ENCODE measurements at regions not wholly inside any gene's neighbourhood (a gene's known extent, or its start where the extent isn't known, plus 50 kb on each side); places are given as distances from the start of the nearest gene placed in this dataset.

DNA sequence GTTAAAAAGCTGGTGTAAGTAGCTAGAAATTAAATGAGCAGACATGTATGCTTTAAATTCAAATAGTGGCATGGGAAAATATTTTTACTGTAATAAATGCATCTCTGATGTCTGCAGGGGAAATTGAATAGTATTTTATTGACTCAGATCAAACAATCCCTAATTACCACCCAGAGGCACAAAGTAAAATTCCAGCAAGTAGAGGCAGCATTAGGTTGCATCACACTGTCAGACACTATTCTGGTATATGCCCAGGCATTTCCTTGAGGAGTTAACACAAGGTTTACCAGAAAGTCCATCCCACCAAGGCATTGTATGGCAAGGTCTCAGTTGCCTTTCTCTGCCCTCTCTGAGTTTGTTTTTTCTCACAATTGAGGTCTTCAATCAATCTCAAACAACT, 201.6 kb upstream of the KITLG start:
- TF ChIP-seq POLR2AphosphoS5 (IDR thresholded peaks at IDR 0.05; ENCODE audit: low read depth, low read length): no peak
- TF ChIP-seq RXRA (IDR thresholded peaks at IDR 0.05; ENCODE audit: borderline replicate concordance, low read depth): no peak
- no peak for TF ChIP-seq RCOR1 (IDR thresholded peaks at IDR 0.05; ENCODE audit: low read length)
- no peak for TF ChIP-seq CTCF (IDR thresholded peaks at IDR 0.05)
- no peak for TF ChIP-seq RAD21 (IDR thresholded peaks at IDR 0.05; ENCODE audit: low read length)
- TF ChIP-seq, protein P1, sequence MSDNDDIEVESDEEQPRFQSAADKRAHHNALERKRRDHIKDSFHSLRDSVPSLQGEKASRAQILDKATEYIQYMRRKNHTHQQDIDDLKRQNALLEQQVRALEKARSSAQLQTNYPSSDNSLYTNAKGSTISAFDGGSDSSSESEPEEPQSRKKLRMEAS (IDR thresholded peaks at IDR 0.05; ENCODE audit: low read depth): no peak
- no peak for TF ChIP-seq REST (IDR thresholded peaks at IDR 0.05; ENCODE audit: low read depth, low read length)
- TF ChIP-seq ELF1 (IDR thresholded peaks at IDR 0.05): no peak
